ENCODE measurements at regions not wholly inside any gene's neighbourhood (a gene's known extent, or its start where the extent isn't known, plus 50 kb on each side); places are given as distances from the start of the nearest gene placed in this dataset.
"Not testable (repeated sequence)": the region's sequence is repeated elsewhere in the genome, so short reads cannot be mapped to it uniquely, and the experiment has no call there.

GRCh38 chr4:138487230-138487629, 245.1 kb upstream of the SLC7A11 start:
- DNase-seq: no peak

DNA sequence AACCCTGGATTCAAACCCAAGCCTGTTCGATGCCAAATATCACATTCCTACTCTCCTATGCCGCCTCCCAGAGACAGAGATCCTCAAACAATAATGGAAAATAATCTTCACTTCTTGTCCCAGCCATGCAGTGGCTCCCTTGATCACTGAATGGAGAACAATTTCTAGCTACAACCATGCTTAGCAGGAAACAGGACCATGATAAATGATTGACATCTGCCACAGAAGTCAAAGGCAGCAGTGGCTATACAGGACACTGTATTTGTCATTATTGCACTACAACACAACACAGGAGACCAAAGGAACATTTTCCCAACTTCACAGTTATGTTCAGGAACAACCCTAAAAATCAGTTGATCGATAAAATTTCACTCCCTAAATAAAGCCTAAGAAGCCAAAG, 243.3 kb upstream of the SLC7A11 start:
- no peak for DNase-seq

GRCh38 chr4:138475116-138475515, 233.0 kb upstream of the SLC7A11 start:
- no peak for DNase-seq

DNA sequence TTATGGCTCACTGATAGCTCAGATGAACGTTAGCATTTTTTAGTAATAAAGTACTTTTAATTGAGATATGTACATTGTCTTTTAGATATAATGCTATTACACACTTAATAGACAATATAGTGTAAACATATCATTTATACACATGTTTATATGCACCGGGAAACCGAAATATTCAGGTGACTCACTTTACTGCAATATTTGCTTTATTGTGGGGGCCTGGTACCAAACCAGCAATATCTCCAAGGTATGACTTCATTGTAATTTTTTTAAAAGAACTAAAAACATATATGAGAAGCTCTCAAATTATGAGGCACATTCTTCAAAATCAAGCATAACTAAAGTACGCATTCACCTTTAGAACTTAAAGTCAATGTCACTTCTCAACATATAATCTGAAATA, 231.2 kb upstream of the SLC7A11 start:
- DNase-seq: no peak

GRCh38 chr4:138460477-138461414, 218.6 kb upstream of the SLC7A11 start:
- DNase-seq: no peak

- DNase-seq: no peak
These were observed 216.6 kb upstream of the SLC7A11 start for GRCh38 chr4:138458751-138459150.

DNA sequence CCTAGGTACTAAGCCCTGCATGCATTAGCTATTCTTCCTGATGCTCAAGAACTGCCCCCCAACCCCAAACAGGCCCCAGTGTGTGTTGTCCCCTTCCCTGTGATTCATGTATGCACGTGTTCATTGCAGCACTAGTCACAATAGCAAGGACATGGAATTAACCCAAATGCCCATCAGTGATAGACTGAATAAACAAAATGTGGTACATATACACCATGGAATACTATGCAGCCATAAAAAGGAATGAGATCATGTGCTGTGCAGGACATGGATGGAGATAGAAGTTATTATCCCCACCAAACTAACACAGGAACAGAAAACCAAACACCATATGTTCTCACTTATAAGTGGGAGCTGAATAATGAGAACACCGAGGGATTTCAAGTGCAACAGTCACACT, 214.2 kb upstream of the SLC7A11 start:
- not testable (repeated sequence) for DNase-seq

- DNase-seq: no peak
These were observed 212.9 kb upstream of the SLC7A11 start for GRCh38 chr4:138455097-138455496.

DNA sequence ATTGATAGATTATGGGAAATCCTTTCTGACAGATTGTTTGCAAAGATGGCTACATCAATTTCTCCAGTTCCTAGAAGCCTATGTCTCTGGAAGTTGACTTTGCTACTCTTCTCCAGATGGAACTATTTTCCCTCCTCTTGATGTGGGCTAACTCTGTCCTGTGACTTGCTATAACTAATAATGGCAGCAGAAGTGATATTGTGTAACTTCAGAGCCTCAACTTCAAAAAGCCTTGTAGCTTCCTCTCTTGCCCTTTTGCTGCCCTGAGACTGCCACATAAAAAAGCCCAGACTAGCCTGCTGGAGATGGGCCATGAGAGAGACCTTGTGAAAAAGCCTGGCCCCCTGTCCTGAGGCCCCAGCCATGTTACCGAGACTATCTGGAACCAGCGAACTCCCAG, 210.7 kb upstream of the SLC7A11 start:
- DNase-seq: no peak

GRCh38 chr4:138451276-138451663, 209.1 kb upstream of the SLC7A11 start:
- no peak for DNase-seq

GRCh38 chr4:138450546-138451275, 208.6 kb upstream of the SLC7A11 start:
- DNase-seq: no peak

DNA sequence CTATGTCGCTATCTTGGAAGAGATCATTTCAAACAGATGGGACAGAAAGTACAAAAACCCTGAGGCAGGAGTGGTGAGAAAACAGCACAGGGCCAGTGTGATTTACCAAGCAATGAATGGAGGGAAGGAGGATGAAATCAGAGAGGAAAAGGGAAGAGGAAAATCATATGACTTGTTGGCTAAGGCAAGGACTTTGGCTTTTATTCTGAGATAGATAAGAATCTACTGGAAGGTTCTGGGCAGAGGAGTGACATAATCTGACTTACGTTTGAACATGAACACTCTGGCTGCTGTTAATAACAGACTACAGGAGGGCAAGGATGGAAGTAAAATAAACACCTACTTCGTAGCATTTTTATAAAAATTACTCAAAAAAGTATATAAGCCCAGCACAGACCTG, 207.8 kb upstream of the SLC7A11 start:
- no peak for DNase-seq

- DNase-seq: no peak
These were observed 206.0 kb upstream of the SLC7A11 start for GRCh38 chr4:138448169-138448568.

DNA sequence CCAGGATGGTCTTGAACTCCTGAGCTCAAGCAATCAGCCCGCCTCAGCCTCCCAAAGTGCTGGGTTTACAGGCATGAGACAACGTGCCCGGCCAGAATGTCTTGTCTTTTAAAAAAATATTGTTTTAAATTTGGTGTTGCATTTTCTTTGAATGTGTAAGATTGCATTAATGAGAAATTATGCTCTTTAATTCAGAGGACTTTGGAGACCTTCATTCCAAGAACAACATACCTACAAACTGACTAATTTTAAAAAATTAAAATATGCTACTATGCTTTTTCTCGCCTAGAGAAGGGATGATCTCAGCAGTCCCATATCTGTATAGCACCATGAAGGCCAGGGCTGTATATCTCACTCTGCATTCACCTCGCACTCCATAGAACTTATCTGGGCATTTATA, 204.3 kb upstream of the SLC7A11 start:
- DNase-seq: no peak

- DNase-seq: no peak
These were observed 202.9 kb upstream of the SLC7A11 start for GRCh38 chr4:138445098-138445497.

DNA sequence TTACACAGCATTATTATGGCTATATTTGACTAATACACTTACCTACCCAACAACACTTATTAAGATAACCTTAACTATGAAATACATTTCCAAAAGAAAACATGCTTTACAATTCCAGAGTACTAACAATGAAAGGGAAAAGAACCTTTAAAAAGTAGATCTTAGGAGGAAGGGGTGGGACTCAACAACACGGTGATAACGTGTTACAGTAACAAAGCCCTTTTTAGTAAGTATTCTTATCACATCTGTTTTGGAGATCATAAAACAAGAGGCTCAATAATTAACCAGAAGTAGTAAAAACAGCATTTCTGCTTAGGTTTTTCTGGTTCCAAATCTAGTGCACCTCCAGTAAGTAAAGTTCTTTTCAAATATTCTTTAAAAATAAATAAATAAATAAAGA, 202.1 kb upstream of the SLC7A11 start:
- DNase-seq: no peak

GRCh38 chr4:138439143-138439581, 197.0 kb upstream of the SLC7A11 start:
- DNase-seq: no peak

DNA sequence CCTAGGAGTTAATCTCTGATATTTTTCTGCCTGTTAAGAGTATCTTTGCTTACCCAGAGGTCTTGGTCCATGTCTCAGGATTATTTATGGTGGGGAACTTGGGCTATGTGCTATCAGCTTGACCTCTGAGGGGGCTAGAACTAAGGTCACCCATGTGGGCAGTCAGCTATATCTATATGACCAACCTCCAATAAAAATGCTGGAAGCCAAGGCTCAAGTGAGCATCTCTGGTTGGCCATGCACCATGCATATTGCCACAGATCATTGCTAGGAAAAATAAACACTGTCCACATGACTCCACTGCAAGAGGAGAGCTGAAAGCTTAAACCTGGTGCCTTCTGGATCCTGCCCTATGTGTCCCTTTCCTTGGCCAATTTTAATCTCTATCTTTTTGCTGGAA, 196.5 kb upstream of the SLC7A11 start:
- no peak for DNase-seq

DNA sequence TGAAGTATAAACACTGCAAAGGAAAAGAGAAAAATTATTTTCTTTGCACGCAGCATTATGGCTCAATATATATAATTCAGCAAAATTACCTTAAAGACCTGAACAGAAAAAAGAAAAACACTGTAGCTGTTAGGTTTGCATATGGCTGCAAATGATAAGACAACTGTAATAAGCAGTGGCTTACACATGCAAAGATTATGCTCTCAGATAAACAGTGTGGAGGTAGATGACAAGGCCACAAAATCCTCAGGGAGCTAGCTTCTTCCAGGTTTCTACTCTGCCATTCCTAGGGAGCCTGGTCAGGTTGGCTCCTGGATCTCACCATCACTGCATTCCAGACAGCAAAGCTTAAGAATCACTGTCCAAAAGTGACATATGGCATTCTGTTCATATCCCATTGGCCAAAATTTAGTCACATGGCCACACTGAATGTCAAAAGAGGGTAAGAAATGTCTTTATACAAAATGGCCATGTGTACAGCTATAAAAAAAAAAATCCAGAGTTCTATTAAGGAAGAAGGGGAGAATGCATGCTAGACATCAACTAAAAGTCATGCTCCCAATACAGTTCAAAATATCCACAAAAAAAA, 195.2 kb upstream of the SLC7A11 start:
- DNase-seq: no peak

DNA sequence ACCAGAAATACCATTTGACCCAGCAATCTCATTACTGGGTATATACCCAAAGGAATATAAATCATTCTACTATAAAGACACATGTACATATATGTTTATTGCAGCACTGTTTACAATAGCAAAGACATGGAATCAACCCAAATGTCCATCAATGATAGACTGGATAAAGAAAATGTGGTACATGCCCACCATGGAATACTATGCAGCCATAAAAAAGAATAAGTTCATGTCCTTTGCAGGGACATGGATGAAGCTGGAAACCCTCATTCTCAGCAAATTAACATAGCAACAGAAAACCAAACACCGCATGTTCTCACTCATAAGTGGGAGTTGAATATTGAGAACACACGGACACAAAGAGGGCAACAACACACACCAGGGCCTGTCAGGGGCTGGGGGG, 193.6 kb upstream of the SLC7A11 start:
- DNase-seq: not testable (repeated sequence)

GRCh38 chr4:138435046-138435445, 192.9 kb upstream of the SLC7A11 start:
- not testable (repeated sequence) for DNase-seq

GRCh38 chr4:138428611-138429010, 186.5 kb upstream of the SLC7A11 start:
- DNase-seq: no peak

DNA sequence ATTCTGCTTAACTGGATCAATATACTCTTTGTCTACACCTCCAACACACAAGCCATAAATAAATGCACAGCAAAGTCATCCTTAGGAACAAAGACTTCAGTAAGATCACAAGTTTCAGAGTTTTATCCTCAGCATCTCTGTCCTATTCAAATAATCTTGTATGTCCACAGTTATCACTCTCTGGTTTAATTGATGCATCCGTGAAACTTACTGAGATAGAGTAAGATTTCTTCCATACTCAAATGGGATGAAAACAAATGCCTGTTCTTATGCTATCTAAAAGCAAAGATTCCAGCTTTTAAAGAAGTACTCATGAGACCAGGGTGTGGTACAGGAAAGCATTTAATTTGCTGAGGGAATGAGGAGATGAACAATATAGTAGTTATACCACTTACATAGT, 184.6 kb upstream of the SLC7A11 start:
- DNase-seq: no peak

- no peak for DNase-seq
These were observed 178.3 kb upstream of the SLC7A11 start for GRCh38 chr4:138420471-138420870.

Measured in activated effector memory CD4-positive, alpha-beta T cell treated with anti-CD3 and anti-CD28 coated beads, Interleukin-2, amount 50 U/mL, for 16 hours (primary cell).